Naive B cell (primary cell): ENCODE measurements at regions not wholly inside any gene's neighbourhood (a gene's known extent, or its start where the extent isn't known, plus 50 kb on each side); places are given as distances from the start of the nearest gene placed in this dataset.
A peak's percentile ranks its signal among the peaks of the same experiment; 100 is the strongest.
"Not testable (repeated sequence)": the region's sequence is repeated elsewhere in the genome, so short reads cannot be mapped to it uniquely, and the experiment has no call there.

Source experiments
- ATAC-seq, 2 donors: fragments of 150-1000 bp; cut with Tn5 transposase; 2 replicates each; pipeline ENCODE4 v1.10.0; 2021; ENCODE audit warnings: low read depth in 2 of 2, mild to moderate bottlenecking in 2 of 2, moderate library complexity in 2 of 2
- DNase-seq: peaks from one replicate; pipeline ENCODE4 v3.0.0; 2022
- H3K27ac Mint-ChIP-seq, 6 donors: one replicate each; pipeline ENCODE4 v1.8.0; 2020 to 2022; ENCODE audit warnings: mild to moderate bottlenecking in 6 of 6, mixed read lengths in 6 of 6, moderate library complexity in 5 of 6, inconsistent platforms in 2 of 6
- H3K27me3 Mint-ChIP-seq, 3 donors: one replicate each; pipeline ENCODE4 v1.8.0; 2021 to 2022; ENCODE audit warnings: mixed read lengths in 3 of 3, mild to moderate bottlenecking in 1 of 3
- H3K36me3 Mint-ChIP-seq, 2 donors: one replicate each; pipeline ENCODE4 v1.8.0; 2020 to 2022; ENCODE audit warnings: mixed read lengths in 2 of 2, inconsistent platforms in 1 of 2, mild to moderate bottlenecking in 1 of 2
- H3K4me1 Mint-ChIP-seq, 3 donors: one replicate each; pipeline ENCODE4 v1.8.0; 2020 to 2022; ENCODE audit warnings: mixed read lengths in 3 of 3, inconsistent platforms in 1 of 3, mild to moderate bottlenecking in 1 of 3, moderate library complexity in 1 of 3
- H3K4me3 Mint-ChIP-seq, 8 donors: one replicate each; pipeline ENCODE4 v1.8.0; 2020 to 2022; ENCODE audit warnings: mild to moderate bottlenecking in 8 of 8, mixed read lengths in 8 of 8, moderate library complexity in 8 of 8, inconsistent platforms in 2 of 8
- H3K9me3 Mint-ChIP-seq, 7 donors: one replicate each; pipeline ENCODE4 v1.8.0; 2020 to 2022; ENCODE audit warnings: mixed read lengths in 7 of 7, mild to moderate bottlenecking in 5 of 7, inconsistent platforms in 2 of 7, moderate library complexity in 1 of 7

DNA sequence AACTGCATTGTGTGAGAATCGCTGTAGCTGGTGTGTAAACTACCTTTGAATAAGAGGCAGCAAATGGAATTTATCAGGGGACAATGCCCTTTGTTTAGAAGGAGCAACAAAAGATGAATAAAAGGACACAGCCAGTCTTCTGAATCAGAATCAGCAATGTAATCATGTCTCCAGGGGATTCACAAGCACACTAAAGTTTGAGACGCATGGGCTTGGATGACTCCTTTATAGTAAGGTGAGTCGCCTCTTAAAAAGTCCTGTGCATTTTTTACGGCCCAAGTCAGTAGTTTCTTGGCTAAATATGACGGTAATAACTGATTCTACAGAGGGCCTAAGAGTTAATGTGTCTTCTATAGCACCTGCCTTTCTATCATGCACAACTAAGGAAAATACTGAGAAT, 113.6 kb upstream of the NUDT12 start:
- not testable (repeated sequence) for H3K27me3 Mint-ChIP-seq, H3K4me3 Mint-ChIP-seq, H3K9me3 Mint-ChIP-seq, ATAC-seq, H3K36me3 Mint-ChIP-seq, DNase-seq, H3K27ac Mint-ChIP-seq, H3K4me1 Mint-ChIP-seq

DNA sequence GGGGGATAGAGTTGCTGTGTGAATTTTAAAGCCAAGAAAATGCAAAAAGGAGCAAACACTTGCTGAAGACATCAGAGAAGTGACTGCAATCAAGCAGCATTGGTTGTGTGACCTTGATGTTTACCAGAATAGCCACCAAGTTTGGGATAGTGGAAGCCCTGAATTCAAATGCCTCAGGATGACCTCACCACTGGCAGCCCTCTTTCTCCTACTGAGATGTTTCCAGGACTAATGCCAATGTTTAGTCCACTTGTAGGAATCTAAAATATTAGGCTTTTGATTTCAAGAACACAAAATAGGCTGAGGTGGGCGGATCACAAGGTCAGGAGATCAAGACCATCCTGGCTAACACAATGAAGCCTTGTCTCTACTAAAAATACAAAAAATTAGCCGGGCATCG, 112.2 kb upstream of the NUDT12 start:
- peaks cover 0 to 9% (median 0%) of the 10 kb centered on the region in 7 donors for H3K9me3 Mint-ChIP-seq

DNA sequence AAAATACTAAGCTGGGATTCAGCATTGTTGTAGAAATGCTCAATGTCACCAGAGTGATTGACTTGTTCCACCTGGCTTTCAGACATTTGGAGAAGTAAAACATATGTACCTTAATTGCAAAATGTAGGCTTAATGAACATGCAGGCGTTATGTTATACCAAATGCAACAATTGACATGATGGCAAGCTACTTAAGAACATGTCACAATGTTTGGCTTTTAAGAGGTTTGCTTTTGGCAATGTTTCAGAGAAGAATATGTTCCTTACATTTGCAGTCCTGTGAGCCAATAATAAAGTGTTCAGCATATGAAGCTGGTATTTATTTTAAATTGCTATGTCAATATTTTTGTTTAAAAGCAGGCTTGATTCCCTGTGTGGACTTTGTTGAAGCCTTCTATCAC, 111.7 kb upstream of the NUDT12 start:
- H3K27me3 Mint-ChIP-seq = no peaks in the 10 kb centered on the region
- H3K4me1 Mint-ChIP-seq = no peaks in the 10 kb centered on the region
- H3K27ac Mint-ChIP-seq = no peak overlapping the region
- H3K36me3 Mint-ChIP-seq = no peaks in the 10 kb centered on the region
- ATAC-seq (no peak), DNase-seq (no peak)
- no peak overlapping the region for H3K4me3 Mint-ChIP-seq
- peaks cover 0 to 9% (median 0%) of the 10 kb centered on the region in 7 donors for H3K9me3 Mint-ChIP-seq

More for the DNA sequence above, 112.2 kb upstream of the NUDT12 start:
- no peaks in the 10 kb centered on the region for H3K4me1 Mint-ChIP-seq
- ATAC-seq (no peak), DNase-seq (no peak)
- peak overlapping the region in 1 of 8 donors; percentile 42 for H3K4me3 Mint-ChIP-seq
- H3K27me3 Mint-ChIP-seq = no peaks in the 10 kb centered on the region
- H3K36me3 Mint-ChIP-seq = no peaks in the 10 kb centered on the region
- no peak overlapping the region for H3K27ac Mint-ChIP-seq

DNA sequence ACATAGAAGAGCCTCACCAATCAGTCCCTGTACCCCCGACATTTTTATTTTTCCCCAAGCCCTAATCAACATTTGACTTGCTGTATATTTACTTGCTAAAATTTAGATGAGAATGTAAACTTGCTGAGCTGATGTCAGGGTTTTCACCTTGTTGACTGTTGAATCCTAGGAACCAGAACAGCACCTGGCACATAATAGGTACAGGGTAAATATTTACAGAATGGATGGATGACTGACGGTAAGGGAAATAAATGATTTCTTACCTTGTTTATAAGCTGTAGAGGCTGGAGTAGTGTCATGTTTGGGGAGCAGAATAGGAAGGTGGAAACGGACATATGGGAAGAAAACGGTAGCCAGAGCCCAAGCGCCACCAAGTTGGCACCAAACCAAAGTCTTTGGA, 107.0 kb upstream of the NUDT12 start:
- DNase-seq (no peak), ATAC-seq (no peak)
- Mint-ChIP-seq H3K27ac (no peak overlapping the region), H3K36me3 (no peaks in the 10 kb centered on the region), H3K9me3 (peaks cover 0 to 8% (median 5%) of the 10 kb centered on the region in 7 donors), H3K27me3 (no peaks in the 10 kb centered on the region), H3K4me1 (no peaks in the 10 kb centered on the region), H3K4me3 (no peak overlapping the region)

GRCh38 chr5:103668281-103668680, 105.7 kb upstream of the NUDT12 start:
- H3K36me3 Mint-ChIP-seq = no peaks in the 10 kb centered on the region

DNA sequence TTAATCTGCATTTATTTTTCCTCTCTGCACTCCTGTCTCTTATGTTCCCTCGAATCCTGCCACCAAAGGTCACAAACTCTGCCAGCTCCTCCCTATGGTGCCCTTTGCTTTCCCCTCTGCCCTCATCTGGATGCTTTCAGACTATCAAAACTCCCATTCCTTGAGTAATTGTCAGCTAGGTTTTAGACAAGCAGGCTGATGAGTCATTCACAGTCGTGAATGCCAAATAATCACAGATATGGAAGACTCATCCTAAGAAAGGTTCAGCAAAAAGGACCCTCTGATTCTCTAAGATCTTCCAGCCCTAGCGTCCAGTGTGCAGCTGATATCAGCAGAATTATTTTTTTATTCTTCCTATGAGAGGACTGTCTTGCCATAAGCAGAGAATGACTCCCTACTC, 104.5 kb upstream of the NUDT12 start:
- Mint-ChIP-seq H3K4me3 (no peak overlapping the region), H3K9me3 (peaks cover 8 to 32% (median 15%) of the 10 kb centered on the region in 7 donors), H3K27ac (no peak overlapping the region), H3K27me3 (no peaks in the 10 kb centered on the region), H3K36me3 (no peaks in the 10 kb centered on the region), H3K4me1 (no peaks in the 10 kb centered on the region)
- DNase-seq (no peak), ATAC-seq (no peak)

More at GRCh38 chr5:103668281-103668680, 105.7 kb upstream of the NUDT12 start:
- no peak overlapping the region for H3K4me3 Mint-ChIP-seq
- no peak overlapping the region for H3K27ac Mint-ChIP-seq
- ATAC-seq (no peak), DNase-seq (no peak)
- H3K9me3 Mint-ChIP-seq = peaks cover 6 to 21% (median 9%) of the 10 kb centered on the region in 7 donors
- no peaks in the 10 kb centered on the region for H3K27me3 Mint-ChIP-seq
- no peaks in the 10 kb centered on the region for H3K4me1 Mint-ChIP-seq

- ATAC-seq = no peak
- Mint-ChIP-seq H3K9me3 (peaks cover 1 to 12% (median 4%) of the 10 kb centered on the region in 7 donors), H3K27me3 (no peaks in the 10 kb centered on the region), H3K36me3 (no peaks in the 10 kb centered on the region), H3K4me3 (no peak overlapping the region), H3K27ac (no peak overlapping the region), H3K4me1 (no peaks in the 10 kb centered on the region)
- no peak for DNase-seq
Observed at GRCh38 chr5:103657301-103657700, 94.7 kb upstream of the NUDT12 start.

GRCh38 chr5:103648086-103648485, 85.5 kb upstream of the NUDT12 start:
- Mint-ChIP-seq H3K4me3 (no peak overlapping the region), H3K9me3 (peaks cover 0 to 4% (median 0%) of the 10 kb centered on the region in 7 donors), H3K4me1 (no peaks in the 10 kb centered on the region), H3K36me3 (no peaks in the 10 kb centered on the region), H3K27ac (no peak overlapping the region), H3K27me3 (no peaks in the 10 kb centered on the region)
- ATAC-seq (no peak), DNase-seq (no peak)

- H3K36me3 Mint-ChIP-seq = no peaks in the 10 kb centered on the region
- H3K27ac Mint-ChIP-seq = no peak overlapping the region
- ATAC-seq (no peak), DNase-seq (no peak)
- no peak overlapping the region for H3K4me3 Mint-ChIP-seq
- H3K4me1 Mint-ChIP-seq = no peaks in the 10 kb centered on the region
- peaks cover 0 to 4% (median under 1%) of the 10 kb centered on the region in 7 donors for H3K9me3 Mint-ChIP-seq
- no peaks in the 10 kb centered on the region for H3K27me3 Mint-ChIP-seq
Observed at GRCh38 chr5:103646698-103647614, 84.4 kb upstream of the NUDT12 start.

DNA sequence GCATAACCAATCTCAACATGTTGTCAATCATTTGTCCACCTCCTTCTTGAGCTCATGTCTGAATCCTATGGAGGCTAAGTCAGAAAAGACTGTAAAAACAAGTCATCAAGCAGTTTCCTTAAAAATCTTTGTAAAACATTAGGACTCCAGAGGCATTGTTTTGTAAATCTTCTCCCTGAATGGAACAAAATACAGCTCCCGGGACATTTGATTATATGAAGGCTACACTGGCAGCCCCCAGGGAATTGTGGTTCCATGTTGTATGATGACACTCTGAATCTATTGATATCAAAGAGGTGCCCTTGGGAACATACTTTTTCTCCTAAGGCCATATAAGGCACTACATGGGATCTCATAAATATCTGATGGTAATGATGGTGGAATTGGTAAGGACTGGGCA, 83.2 kb upstream of the NUDT12 start:
- ATAC-seq (no peak), DNase-seq (no peak)
- Mint-ChIP-seq H3K4me1 (no peaks in the 10 kb centered on the region), H3K27ac (no peak overlapping the region), H3K9me3 (peaks cover 0 to 4% (median 2%) of the 10 kb centered on the region in 7 donors), H3K4me3 (no peak overlapping the region), H3K36me3 (no peaks in the 10 kb centered on the region), H3K27me3 (no peaks in the 10 kb centered on the region)

- Mint-ChIP-seq H3K27me3 (no peaks in the 10 kb centered on the region), H3K4me1 (no peaks in the 10 kb centered on the region), H3K27ac (no peak overlapping the region), H3K4me3 (no peak overlapping the region), H3K9me3 (peaks cover 0 to 2% (median 0%) of the 10 kb centered on the region in 7 donors), H3K36me3 (no peaks in the 10 kb centered on the region)
- ATAC-seq = no peak
- DNase-seq = no peak
Observed at GRCh38 chr5:103638979-103639378, 76.4 kb upstream of the NUDT12 start.

DNA sequence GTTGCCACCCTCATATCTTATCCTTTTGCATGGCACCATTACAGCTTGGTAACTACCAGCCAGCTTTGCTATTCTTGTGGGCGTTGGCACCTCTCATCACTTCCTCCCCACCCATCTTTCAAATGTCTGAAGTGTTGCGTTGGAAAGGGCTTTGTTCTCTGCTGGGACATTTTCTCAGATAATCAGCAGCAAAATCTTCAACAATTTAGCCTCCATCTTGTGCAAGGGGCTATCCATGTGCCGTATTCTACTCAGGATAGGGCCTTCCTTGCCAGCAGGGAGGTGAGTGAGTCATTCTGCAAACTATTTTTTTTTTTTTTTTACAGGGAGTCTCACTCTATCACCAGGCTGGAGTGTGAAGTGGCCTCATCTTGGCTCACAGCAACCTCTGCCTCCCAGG, 62.1 kb upstream of the NUDT12 start:
- H3K4me3 Mint-ChIP-seq = no peak overlapping the region
- no peaks in the 10 kb centered on the region for H3K36me3 Mint-ChIP-seq
- H3K4me1 Mint-ChIP-seq = no peaks in the 10 kb centered on the region
- H3K27me3 Mint-ChIP-seq = peaks cover 0 to 4% (median 0%) of the 10 kb centered on the region in 3 donors
- H3K27ac Mint-ChIP-seq = no peak overlapping the region
- ATAC-seq (no peak), DNase-seq (no peak)
- peaks cover 0 to 3% (median 0%) of the 10 kb centered on the region in 7 donors for H3K9me3 Mint-ChIP-seq

GRCh38 chr5:103624035-103624480, 61.5 kb upstream of the NUDT12 start:
- Mint-ChIP-seq H3K9me3 (peaks cover 0 to 3% (median 0%) of the 10 kb centered on the region in 7 donors), H3K36me3 (no peaks in the 10 kb centered on the region), H3K27me3 (peaks cover 0 to 4% (median 0%) of the 10 kb centered on the region in 3 donors)

GRCh38 chr5:103623425-103623824, 60.8 kb upstream of the NUDT12 start:
- H3K9me3 Mint-ChIP-seq = peaks cover 0 to 3% (median 0%) of the 10 kb centered on the region in 7 donors
- DNase-seq (no peak), ATAC-seq (no peak)
- no peak overlapping the region for H3K27ac Mint-ChIP-seq
- H3K36me3 Mint-ChIP-seq = no peaks in the 10 kb centered on the region
- no peak overlapping the region for H3K4me3 Mint-ChIP-seq
- no peaks in the 10 kb centered on the region for H3K4me1 Mint-ChIP-seq
- peaks cover 0 to 4% (median 0%) of the 10 kb centered on the region in 3 donors for H3K27me3 Mint-ChIP-seq

More at GRCh38 chr5:103624035-103624480, 61.5 kb upstream of the NUDT12 start:
- H3K4me1 Mint-ChIP-seq = no peaks in the 10 kb centered on the region
- ATAC-seq = no peak
- no peak overlapping the region for H3K27ac Mint-ChIP-seq
- H3K4me3 Mint-ChIP-seq = no peak overlapping the region
- DNase-seq = no peak
